ENCODE measurements at regions not wholly inside any gene's neighbourhood (a gene's known extent, or its start where the extent isn't known, plus 50 kb on each side); places are given as distances from the start of the nearest gene placed in this dataset.

DNA sequence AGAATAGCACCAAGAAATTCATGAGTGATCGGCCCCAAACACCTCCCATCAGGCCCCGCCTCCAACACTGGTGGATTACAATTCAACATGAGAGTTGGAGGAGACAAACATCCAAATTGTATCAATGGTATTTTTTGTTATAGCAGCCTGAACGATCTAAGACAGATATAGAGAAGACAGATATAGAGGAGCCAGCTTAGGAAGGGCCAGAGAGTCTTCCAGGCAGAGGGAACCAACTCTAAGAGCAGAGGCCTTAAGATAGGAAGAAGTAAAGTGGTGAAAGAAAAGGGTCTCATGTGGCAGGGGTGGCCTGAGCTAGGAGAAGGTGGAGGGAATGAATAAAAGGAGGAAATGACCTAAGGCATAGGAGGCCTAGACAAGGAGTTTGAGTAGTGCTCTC, 158.8 kb upstream of the TBL1XR1 start:
- TF ChIP-seq CTCF (conservative IDR thresholded peaks at IDR 0.05) (no peak), ZFX (IDR thresholded peaks at IDR 0.05) (no peak)

Data from C4-2B (cell line).